Astrocyte (in vitro differentiated cells and primary cell): ENCODE measurements at regions not wholly inside any gene's neighbourhood (a gene's known extent, or its start where the extent isn't known, plus 50 kb on each side); places are given as distances from the start of the nearest gene placed in this dataset.

Source experiments
- DNase-seq: peaks from one replicate; pipeline ENCODE4 v3.0.0-alpha.2; 2010; ENCODE audit warnings: low read depth
- FAIRE-seq: peaks from 2 replicates; lab custom pipeline; 2011; peaks lifted over from hg19 to GRCh38; lab: Jason Lieb, UNC
- H2AFZ ChIP-seq: 2 replicates; pipeline ENCODE4 v1.6.0; 2012; ENCODE audit warnings: low read depth, low read length, inconsistent platforms
- H3K27ac ChIP-seq: 2 replicates; pipeline ENCODE4 v1.5.1; 2011; ENCODE audit warnings: low read depth, low read length, inconsistent platforms
- H3K27me3 ChIP-seq: 2 replicates; pipeline ENCODE4 v1.6.0; 2011; ENCODE audit warnings: low read length, inconsistent platforms; ENCODE audit not compliant: insufficient read depth
- H3K36me3 ChIP-seq: 2 replicates; pipeline ENCODE4 v1.5.1; 2011; ENCODE audit warnings: low read length, inconsistent platforms; ENCODE audit not compliant: insufficient read depth
- H3K4me1 ChIP-seq: 2 replicates; pipeline ENCODE4 v1.5.1; 2011; ENCODE audit warnings: low read length, inconsistent platforms; ENCODE audit not compliant: insufficient read depth
- H3K4me2 ChIP-seq: 2 replicates; pipeline ENCODE4 v1.6.0; 2012; ENCODE audit warnings: low read length, inconsistent platforms
- H3K4me3 ChIP-seq: 2 replicates; pipeline ENCODE4 v1.5.1; 2011; ENCODE audit warnings: low read depth, mild to moderate bottlenecking, low read length, inconsistent platforms; ENCODE audit not compliant: insufficient read depth
- H3K79me2 ChIP-seq: 2 replicates; pipeline ENCODE4 v1.6.0; 2012; ENCODE audit warnings: mild to moderate bottlenecking, low read length, inconsistent platforms; ENCODE audit not compliant: insufficient read depth
- H3K9ac ChIP-seq: 2 replicates; pipeline ENCODE4 v1.6.0; 2012; ENCODE audit warnings: mild to moderate bottlenecking, low read length, inconsistent platforms
- H3K9me3 ChIP-seq: 2 replicates; pipeline ENCODE4 v1.5.1; 2012; ENCODE audit warnings: low read depth, mild to moderate bottlenecking, low read length, inconsistent platforms; ENCODE audit not compliant: insufficient read depth
- H4K20me1 ChIP-seq: 2 replicates; pipeline ENCODE4 v1.6.0; 2012; ENCODE audit warnings: low read length, inconsistent platforms; ENCODE audit not compliant: insufficient read depth
- H3K27ac Mint-ChIP-seq: one replicate; pipeline ENCODE4 v1.8.0; 2021; ENCODE audit warnings: mild to moderate bottlenecking, mixed read lengths; ENCODE audit not compliant: unreplicated experiment
- H3K27me3 Mint-ChIP-seq: one replicate; pipeline ENCODE4 v1.8.0; 2021; ENCODE audit warnings: low read depth, mixed read lengths; ENCODE audit not compliant: unreplicated experiment
- H3K36me3 Mint-ChIP-seq: one replicate; pipeline ENCODE4 v1.8.0; 2021; ENCODE audit warnings: low read depth, mixed read lengths; ENCODE audit not compliant: unreplicated experiment
- H3K4me1 Mint-ChIP-seq: one replicate; pipeline ENCODE4 v1.8.0; 2021; ENCODE audit warnings: low read depth, mixed read lengths; ENCODE audit not compliant: unreplicated experiment
- H3K4me3 Mint-ChIP-seq: one replicate; pipeline ENCODE4 v1.8.0; 2021; ENCODE audit warnings: mild to moderate bottlenecking, moderate library complexity, mixed read lengths; ENCODE audit not compliant: unreplicated experiment
- H3K9me3 Mint-ChIP-seq: one replicate; pipeline ENCODE4 v1.8.0; 2021; ENCODE audit warnings: mild to moderate bottlenecking, mixed read lengths; ENCODE audit not compliant: unreplicated experiment
- CTCF ChIP-seq: IDR thresholded peaks from 2 replicates; pipeline ENCODE4 v1.5.1; 2011; ENCODE audit warnings: low read depth, mild to moderate bottlenecking, inconsistent platforms, low read length, moderate library complexity; ENCODE audit not compliant: insufficient read depth
- EZH2 ChIP-seq: IDR thresholded peaks from 2 replicates; pipeline ENCODE4 v1.6.1; 2012; ENCODE audit warnings: mild to moderate bottlenecking, low read length, inconsistent platforms; ENCODE audit not compliant: insufficient read depth

DNA sequence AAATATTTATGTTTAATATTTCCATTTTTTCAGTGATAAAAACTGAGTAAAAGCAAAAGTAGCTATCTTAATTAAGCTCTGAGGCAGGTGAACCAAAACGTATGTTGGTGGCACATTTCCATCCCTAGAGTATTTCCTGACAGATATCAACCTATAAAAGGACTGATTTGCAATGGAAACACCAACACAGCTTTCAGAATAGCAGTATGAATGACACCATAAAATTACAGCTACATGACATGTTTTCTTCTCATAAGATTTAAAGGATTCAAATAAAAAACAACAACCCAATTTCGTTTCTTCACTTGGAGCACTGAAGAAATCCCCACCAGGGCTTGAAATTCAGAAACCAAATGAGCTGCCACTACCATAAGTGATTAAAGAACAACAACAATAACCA, 194.4 kb downstream of the RFC3 start:
- Mint-ChIP-seq H3K36me3 (no peaks in the 10 kb centered on the region), H3K4me3 (no peak overlapping the region), H3K27ac (no peak overlapping the region), H3K4me1 (peaks cover 3% of the 10 kb centered on the region), H3K27me3 (peaks cover 14% of the 10 kb centered on the region), H3K9me3 (no peaks in the 10 kb centered on the region)
- no peaks in the 10 kb centered on the region for H3K36me3 ChIP-seq
- no peak overlapping the region for H3K4me2 ChIP-seq
- no peak for FAIRE-seq
- H4K20me1 ChIP-seq, result no peaks in the 10 kb centered on the region
- no peak for DNase-seq
- no peak overlapping the region for H2AFZ ChIP-seq
- H3K9me3 ChIP-seq, result no peaks in the 10 kb centered on the region
- no peaks in the 10 kb centered on the region for H3K4me1 ChIP-seq
- H3K9ac ChIP-seq, result no peak overlapping the region
- H3K27ac ChIP-seq, result no peak overlapping the region
- H3K4me3 ChIP-seq, result no peak overlapping the region
- no peaks in the 10 kb centered on the region for H3K79me2 ChIP-seq
- TF ChIP-seq EZH2, result no peak
- no peak for TF ChIP-seq CTCF
- H3K27me3 ChIP-seq, result no peaks in the 10 kb centered on the region

GRCh38 chr13:34013061-34013460, 195.1 kb downstream of the RFC3 start:
- H3K27me3 Mint-ChIP-seq, result peaks cover 14% of the 10 kb centered on the region
- no peak for FAIRE-seq

More at GRCh38 chr13:34013061-34013460, 195.1 kb downstream of the RFC3 start:
- Histone ChIP-seq H3K4me1 (no peaks in the 10 kb centered on the region), H3K9ac (no peak overlapping the region), H3K36me3 (no peaks in the 10 kb centered on the region), H3K27me3 (no peaks in the 10 kb centered on the region), H3K9me3 (no peaks in the 10 kb centered on the region), H3K27ac (no peak overlapping the region), H3K79me2 (no peaks in the 10 kb centered on the region), H3K4me3 (no peak overlapping the region), H3K4me2 (no peak overlapping the region), H4K20me1 (no peaks in the 10 kb centered on the region), H2AFZ (no peak overlapping the region)
- TF ChIP-seq EZH2 (no peak), CTCF (no peak)
- Mint-ChIP-seq H3K36me3 (no peaks in the 10 kb centered on the region), H3K4me1 (peaks cover 3% of the 10 kb centered on the region), H3K4me3 (no peak overlapping the region), H3K9me3 (no peaks in the 10 kb centered on the region), H3K27ac (no peak overlapping the region)
- DNase-seq, result no peak
